Tibial artery (tissue), 4 donors: ENCODE measurements at regions not wholly inside any gene's neighbourhood (a gene's known extent, or its start where the extent isn't known, plus 50 kb on each side); places are given as distances from the start of the nearest gene placed in this dataset.

Experiments used
- DNase-seq, 2 donors: peaks; one replicate each; pipeline ENCODE4 v3.0.0-alpha.2; 2019
- H3K27ac ChIP-seq, 2 donors: fragments of 200-600 bp; sonication (generic) in 1 of 2; 1 replicate in 1 of 2; 2 replicates in 1 of 2; pipeline ENCODE4 v1.5.1; 2018 to 2019; ENCODE audit warnings: mild to moderate bottlenecking in 1 of 2
- H3K27me3 ChIP-seq, 2 donors: fragments of 200-600 bp; sonication (generic) in 1 of 2; one replicate each; pipeline versions ENCODE4 v1.5.1 to v1.6.0; 2016 to 2019
- H3K36me3 ChIP-seq, 3 donors: fragments of 200-600 bp; sonication (generic) in 2 of 3; one replicate each; pipeline ENCODE4 v1.5.1; 2016 to 2019; ENCODE audit warnings: mild to moderate bottlenecking in 2 of 3
- H3K4me1 ChIP-seq, 4 donors: fragments of 200-600 bp; sonication (generic) in 2 of 4; 1 replicate in 3 of 4; 2 replicates in 1 of 4; pipeline ENCODE4 v1.5.1; 2016 to 2019
- H3K4me3 ChIP-seq, 2 donors: fragments of 200-600 bp; sonication (generic) in 1 of 2; 1 replicate in 1 of 2; 2 replicates in 1 of 2; pipeline ENCODE4 v1.5.1; 2018 to 2019; ENCODE audit warnings: mild to moderate bottlenecking in 2 of 2
- H3K9me3 ChIP-seq, 3 donors: fragments of 200-600 bp; sonication (generic) in 1 of 3; one replicate each; pipeline ENCODE4 v1.5.1; 2016 to 2019
- CTCF ChIP-seq, 2 experiments: fragments of 200-600 bp in 1 of 2; fragments of 450-650 bp in 1 of 2; IDR thresholded peaks; one replicate each; pipeline ENCODE4 v1.5.1; 2017 to 2019; ENCODE audit warnings: antibody characterized with exemption in 2 of 2, mild to moderate bottlenecking in 1 of 2, moderate library complexity in 1 of 2
- intact Hi-C: fragments of 100-400 bp; cut with DNase I; formaldehyde crosslinking; loops from one replicate; pipeline ENCODE4 v1.15.0; 2023; ENCODE audit warnings: low total_unique reads

- intact Hi-C loops = no loop called here
- Histone ChIP-seq H3K27ac (no peak overlapping the region), H3K36me3 (no peaks in the 10 kb centered on the region), H3K4me1 (no peaks in the 10 kb centered on the region), H3K27me3 (no peaks in the 10 kb centered on the region), H3K4me3 (no peak overlapping the region), H3K9me3 (no peaks in the 10 kb centered on the region)
- no peak for DNase-seq
- no peak for TF ChIP-seq CTCF (IDR thresholded peaks at IDR 0.05)
Measured at GRCh38 chr2:136290326-136290725, 172.4 kb upstream of the CXCR4 start.

- DNase-seq = no peak
Measured at GRCh38 chr2:136288249-136288648, 170.3 kb upstream of the CXCR4 start.

GRCh38 chr2:136286423-136286822 is 168.5 kb upstream of the CXCR4 start:
- no peaks in the 10 kb centered on the region for H3K36me3 ChIP-seq
- DNase-seq = no peak
- no peak overlapping the region for H3K27ac ChIP-seq
- no peak for TF ChIP-seq CTCF (IDR thresholded peaks at IDR 0.05)
- no peaks in the 10 kb centered on the region for H3K9me3 ChIP-seq
- no peaks in the 10 kb centered on the region for H3K4me1 ChIP-seq
- H3K4me3 ChIP-seq = no peak overlapping the region
- intact Hi-C loops = no loop called here
- H3K27me3 ChIP-seq = no peaks in the 10 kb centered on the region

More at GRCh38 chr2:136288249-136288648, 170.3 kb upstream of the CXCR4 start:
- intact Hi-C loops = no loop called here
- Histone ChIP-seq H3K27me3 (no peaks in the 10 kb centered on the region), H3K4me1 (no peaks in the 10 kb centered on the region), H3K27ac (no peak overlapping the region), H3K9me3 (no peaks in the 10 kb centered on the region), H3K4me3 (no peak overlapping the region), H3K36me3 (no peaks in the 10 kb centered on the region)
- TF ChIP-seq CTCF (IDR thresholded peaks at IDR 0.05) = no peak

- no peaks in the 10 kb centered on the region for H3K36me3 ChIP-seq
- TF ChIP-seq CTCF (IDR thresholded peaks at IDR 0.05) = no peak
- no peak for DNase-seq
- H3K9me3 ChIP-seq = no peaks in the 10 kb centered on the region
- H3K27ac ChIP-seq = no peak overlapping the region
- H3K4me1 ChIP-seq = no peaks in the 10 kb centered on the region
- no peak overlapping the region for H3K4me3 ChIP-seq
- intact Hi-C loops = no loop called here
- H3K27me3 ChIP-seq = no peaks in the 10 kb centered on the region
Measured at GRCh38 chr2:136284226-136285119, 166.5 kb upstream of the CXCR4 start.

- TF ChIP-seq CTCF (IDR thresholded peaks at IDR 0.05) = no peak
- Histone ChIP-seq H3K27me3 (no peaks in the 10 kb centered on the region), H3K36me3 (no peaks in the 10 kb centered on the region), H3K9me3 (no peaks in the 10 kb centered on the region), H3K4me1 (no peaks in the 10 kb centered on the region), H3K27ac (no peak overlapping the region), H3K4me3 (no peak overlapping the region)
- no peak for DNase-seq
- intact Hi-C loops = no loop called here
Measured at GRCh38 chr2:136282251-136282650, 164.3 kb upstream of the CXCR4 start.
